ENCODE measurements at regions not wholly inside any gene's neighbourhood (a gene's known extent, or its start where the extent isn't known, plus 50 kb on each side); places are given as distances from the start of the nearest gene placed in this dataset.

GRCh38 chr3:110332629-110333028, 739.0 kb upstream of the NECTIN3 start:
- no peak for TF ChIP-seq GATA1 (IDR thresholded peaks at IDR 0.05; ENCODE audit: low read depth, low read length)
- no peak for TF ChIP-seq POLR2A (IDR thresholded peaks at IDR 0.05; ENCODE audit: low read length)
- DNase-seq: no peak

- no peak for TF ChIP-seq GATA1 (IDR thresholded peaks at IDR 0.05; ENCODE audit: low read depth, low read length)
- TF ChIP-seq POLR2A (IDR thresholded peaks at IDR 0.05; ENCODE audit: low read length): no peak
- DNase-seq: no peak
Measured at GRCh38 chr3:110341047-110341446, 730.6 kb upstream of the NECTIN3 start.

GRCh38 chr3:110343376-110343775, 728.2 kb upstream of the NECTIN3 start:
- TF ChIP-seq GATA1 (IDR thresholded peaks at IDR 0.05; ENCODE audit: low read depth, low read length) (no peak), POLR2A (IDR thresholded peaks at IDR 0.05; ENCODE audit: low read length) (no peak)
- DNase-seq: no peak

GRCh38 chr3:110343945-110344344, 727.7 kb upstream of the NECTIN3 start:
- no peak for TF ChIP-seq POLR2A (IDR thresholded peaks at IDR 0.05; ENCODE audit: low read length)
- TF ChIP-seq GATA1 (IDR thresholded peaks at IDR 0.05; ENCODE audit: low read depth, low read length): no peak
- no peak for DNase-seq

- TF ChIP-seq POLR2A (IDR thresholded peaks at IDR 0.05; ENCODE audit: low read length) (no peak), GATA1 (IDR thresholded peaks at IDR 0.05; ENCODE audit: low read depth, low read length) (no peak)
- DNase-seq: no peak
Measured at GRCh38 chr3:110344487-110344886, 727.1 kb upstream of the NECTIN3 start.

GRCh38 chr3:110344897-110345767, 726.5 kb upstream of the NECTIN3 start:
- no peak for TF ChIP-seq POLR2A (IDR thresholded peaks at IDR 0.05; ENCODE audit: low read length)
- no peak for TF ChIP-seq GATA1 (IDR thresholded peaks at IDR 0.05; ENCODE audit: low read depth, low read length)
- no peak for DNase-seq

GRCh38 chr3:110349295-110349694, 722.3 kb upstream of the NECTIN3 start:
- TF ChIP-seq GATA1 (IDR thresholded peaks at IDR 0.05; ENCODE audit: low read depth, low read length): no peak
- no peak for TF ChIP-seq POLR2A (IDR thresholded peaks at IDR 0.05; ENCODE audit: low read length)
- no peak for DNase-seq

- no peak for DNase-seq
- TF ChIP-seq GATA1 (IDR thresholded peaks at IDR 0.05; ENCODE audit: low read depth, low read length) (no peak), POLR2A (IDR thresholded peaks at IDR 0.05; ENCODE audit: low read length) (no peak)
Measured at GRCh38 chr3:110352841-110353604, 718.6 kb upstream of the NECTIN3 start.

- no peak for DNase-seq
- no peak for TF ChIP-seq POLR2A (IDR thresholded peaks at IDR 0.05; ENCODE audit: low read length)
- TF ChIP-seq GATA1 (IDR thresholded peaks at IDR 0.05; ENCODE audit: low read depth, low read length): no peak
Measured at GRCh38 chr3:110362751-110363150, 708.9 kb upstream of the NECTIN3 start.

- DNase-seq: peak; percentile 1 to 51
Measured at GRCh38 chr3:110367289-110367688, 704.3 kb upstream of the NECTIN3 start.

GRCh38 chr3:110375751-110376518, 695.7 kb upstream of the NECTIN3 start:
- DNase-seq: no peak
- no peak for TF ChIP-seq POLR2A (IDR thresholded peaks at IDR 0.05; ENCODE audit: low read length)
- no peak for TF ChIP-seq GATA1 (IDR thresholded peaks at IDR 0.05; ENCODE audit: low read depth, low read length)

- TF ChIP-seq GATA1 (IDR thresholded peaks at IDR 0.05; ENCODE audit: low read depth, low read length) (no peak), POLR2A (IDR thresholded peaks at IDR 0.05; ENCODE audit: low read length) (no peak)
- no peak for DNase-seq
Measured at GRCh38 chr3:110378481-110378880, 693.1 kb upstream of the NECTIN3 start.

GRCh38 chr3:110381992-110382391, 689.6 kb upstream of the NECTIN3 start:
- no peak for DNase-seq
- TF ChIP-seq GATA1 (IDR thresholded peaks at IDR 0.05; ENCODE audit: low read depth, low read length) (no peak), POLR2A (IDR thresholded peaks at IDR 0.05; ENCODE audit: low read length) (no peak)

GRCh38 chr3:110383356-110383755, 688.3 kb upstream of the NECTIN3 start:
- no peak for DNase-seq
- TF ChIP-seq GATA1 (IDR thresholded peaks at IDR 0.05; ENCODE audit: low read depth, low read length) (no peak), POLR2A (IDR thresholded peaks at IDR 0.05; ENCODE audit: low read length) (no peak)

Measured in erythroblast (primary cell).